Astrocyte of the hippocampus (primary cell): ENCODE measurements at regions not wholly inside any gene's neighbourhood (a gene's known extent, or its start where the extent isn't known, plus 50 kb on each side); places are given as distances from the start of the nearest gene placed in this dataset.
"Not testable (repeated sequence)": the region's sequence is repeated elsewhere in the genome, so short reads cannot be mapped to it uniquely, and the experiment has no call there.

ENCODE experiments used
- DNase-seq: peaks from one replicate; pipeline ENCODE4 v3.0.0; 2011; ENCODE audit warnings: low read depth, low spot score

GRCh38 chr16:61181982-61182381 is 854.3 kb downstream of the CDH8 start:
- DNase-seq = no peak

- DNase-seq = no peak
These were observed 856.7 kb downstream of the CDH8 start for GRCh38 chr16:61179561-61179960.

DNA sequence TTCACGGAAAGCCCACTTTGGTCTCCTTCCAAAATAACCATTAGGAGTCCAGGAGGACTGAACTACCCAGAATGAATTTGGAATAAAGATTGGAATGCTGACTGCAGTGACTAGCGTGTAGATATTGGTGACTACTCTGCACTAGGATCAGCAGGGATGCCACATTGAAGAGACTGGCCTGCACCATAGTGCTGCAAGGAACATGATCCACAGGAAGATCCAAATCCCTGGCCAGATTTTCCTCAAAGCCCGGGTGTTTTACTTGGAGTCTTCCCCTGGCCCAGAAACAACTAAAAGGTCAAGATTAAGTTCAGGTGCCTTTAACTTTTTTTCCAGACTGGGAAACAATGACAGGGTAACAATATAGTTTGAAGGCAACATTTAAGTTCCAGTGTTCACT is 870.4 kb downstream of the CDH8 start:
- no peak for DNase-seq

DNA sequence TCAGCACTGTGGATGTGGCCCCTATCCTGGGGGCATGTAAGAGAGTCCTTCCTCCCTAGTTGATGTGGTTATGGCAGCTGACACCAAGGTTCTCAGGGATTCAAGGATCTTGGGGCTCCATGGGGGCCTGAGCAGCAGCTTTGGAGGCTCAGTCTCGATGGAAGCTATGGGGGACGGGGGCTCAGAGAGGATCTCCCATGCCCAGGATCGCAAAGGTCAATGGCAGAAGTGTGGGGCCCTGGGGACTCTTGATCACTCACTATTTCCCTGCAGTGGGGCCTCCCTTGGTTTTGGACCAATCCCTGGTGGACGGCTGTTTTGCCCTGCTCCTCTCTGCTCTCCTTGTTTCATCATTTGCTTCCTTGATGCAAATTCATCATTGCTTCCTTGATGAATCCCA is 885.9 kb downstream of the CDH8 start:
- no peak for DNase-seq

GRCh38 chr16:61149709-61150108 is 886.5 kb downstream of the CDH8 start:
- no peak for DNase-seq

- DNase-seq = no peak
These were observed 887.3 kb downstream of the CDH8 start for GRCh38 chr16:61148930-61149329.

GRCh38 chr16:61146429-61146828 is 889.8 kb downstream of the CDH8 start:
- DNase-seq = no peak

- DNase-seq = no peak
These were observed 904.8 kb downstream of the CDH8 start for GRCh38 chr16:61131447-61131846.

DNA sequence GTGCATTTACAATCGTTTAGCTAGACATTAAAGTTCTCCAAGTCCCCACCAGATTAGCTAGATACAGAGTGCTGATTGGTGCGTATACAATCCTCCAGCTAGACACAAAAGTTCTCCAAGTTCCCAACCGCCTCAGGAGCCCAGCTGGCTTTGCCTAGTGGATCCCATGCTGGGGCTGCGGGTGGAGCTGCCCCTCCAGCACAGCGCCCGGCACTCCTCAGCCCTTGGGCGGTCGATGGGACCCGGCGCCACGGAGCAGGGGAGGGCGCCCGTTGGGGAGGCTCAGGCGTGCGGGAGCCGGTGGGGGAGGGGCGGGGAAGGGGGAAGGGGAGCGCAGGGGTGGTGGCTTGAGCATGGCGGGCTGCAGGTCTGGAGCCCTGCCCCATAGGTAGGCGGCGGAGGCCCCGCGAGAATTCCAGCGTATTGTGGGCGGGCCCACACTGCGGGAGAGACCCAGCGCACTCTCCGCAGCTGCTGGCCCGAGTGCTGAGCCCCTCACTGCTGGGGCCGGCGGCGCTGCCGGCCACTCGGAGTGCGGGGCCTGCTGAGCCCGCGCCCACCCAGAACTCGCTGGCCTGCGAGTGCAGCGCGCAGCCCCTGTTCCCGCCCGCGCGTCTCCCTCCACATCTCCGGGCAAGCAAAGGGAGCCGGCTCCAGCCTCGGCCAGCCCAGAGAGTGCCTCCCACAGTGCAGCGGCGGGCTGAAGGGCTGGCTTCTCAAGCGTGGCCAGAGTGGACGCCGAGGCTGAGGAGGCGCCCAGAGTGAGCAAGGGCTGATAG is 907.5 kb downstream of the CDH8 start:
- no peak for DNase-seq

GRCh38 chr16:61105544-61105943 is 930.7 kb downstream of the CDH8 start:
- DNase-seq = peak; percentile 56

DNA sequence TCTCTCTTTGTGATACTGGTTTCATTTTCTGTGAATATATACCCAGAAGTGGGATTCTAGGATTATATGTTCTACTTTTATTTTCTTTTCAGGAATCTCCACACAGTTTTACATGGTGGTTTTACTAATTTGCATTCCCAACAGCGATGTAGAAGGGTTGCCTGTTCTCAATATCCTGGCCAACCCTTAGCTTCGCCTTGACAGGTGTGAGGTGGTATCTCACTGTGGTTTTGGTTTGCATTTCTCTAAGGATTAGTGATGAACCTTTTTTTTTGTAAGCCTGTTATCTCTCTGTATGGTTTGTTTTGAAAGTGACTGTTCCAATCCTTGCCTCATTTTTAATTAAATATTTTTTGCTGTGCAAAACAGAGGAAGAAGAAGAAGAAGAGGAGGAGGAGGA is 937.7 kb downstream of the CDH8 start:
- peak; percentile 5 for DNase-seq

DNA sequence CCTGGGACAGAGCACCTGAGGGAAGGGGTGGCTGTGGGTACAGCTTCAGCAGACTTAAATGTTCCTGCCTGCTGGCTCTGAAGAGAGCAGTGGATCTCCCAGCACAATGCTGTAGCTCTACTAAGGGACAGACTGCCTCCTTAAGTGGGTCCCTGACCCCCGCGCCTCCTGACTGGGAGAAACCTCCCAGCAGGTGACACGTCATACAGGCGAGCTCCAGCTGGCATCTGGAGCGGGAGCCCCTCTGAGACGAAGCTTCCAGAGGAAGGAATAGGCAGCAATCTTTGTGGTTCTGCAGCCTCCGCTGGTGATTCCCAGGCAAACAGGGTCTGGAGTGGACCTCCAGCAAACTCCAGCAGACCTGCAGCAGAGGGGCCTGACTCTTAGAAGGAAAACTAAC is 944.9 kb downstream of the CDH8 start:
- DNase-seq = not testable (repeated sequence)

GRCh38 chr16:61083711-61084110 is 952.5 kb downstream of the CDH8 start:
- DNase-seq = no peak

DNA sequence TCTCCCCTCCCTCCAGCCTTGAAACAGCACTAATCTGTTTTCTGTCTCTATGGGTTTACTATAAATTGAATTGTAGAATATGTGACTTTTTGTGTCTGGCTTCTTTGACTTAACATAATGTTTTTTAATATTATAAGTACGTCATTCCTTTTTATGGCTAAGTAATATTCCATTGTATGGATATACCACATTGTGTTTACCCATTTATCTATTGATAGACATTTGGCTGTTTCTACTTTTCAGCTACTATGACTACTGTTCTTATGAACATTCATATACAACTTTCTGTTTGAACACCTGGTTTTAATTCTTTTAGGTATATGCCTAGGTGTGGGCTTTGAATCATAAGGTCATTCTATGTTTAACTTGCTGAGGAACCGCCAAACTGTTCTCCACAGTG is 961.9 kb downstream of the CDH8 start:
- no peak for DNase-seq

- DNase-seq = no peak
These were observed 978.6 kb downstream of the CDH8 start for GRCh38 chr16:61057635-61058034.

DNA sequence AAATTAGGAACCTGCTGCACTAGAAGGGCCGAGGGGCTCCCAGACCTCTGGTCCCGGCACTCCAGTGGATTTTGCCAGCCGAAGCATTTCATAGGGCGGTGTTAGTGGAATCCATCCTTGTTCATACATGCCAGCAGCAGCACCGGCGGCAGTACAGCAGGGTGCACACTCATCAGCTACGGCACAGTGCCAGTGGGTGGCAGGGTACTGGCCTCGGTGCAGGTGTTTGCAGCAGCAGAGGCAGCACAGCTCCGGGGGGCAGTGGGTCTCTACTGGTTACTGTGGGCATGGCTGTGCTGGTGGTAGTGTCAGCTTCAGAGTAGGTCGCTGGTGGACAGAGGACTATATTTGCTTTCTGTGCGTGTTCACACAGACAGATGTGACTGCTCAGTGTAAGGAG is 985.7 kb downstream of the CDH8 start:
- DNase-seq = no peak

- DNase-seq = no peak
These were observed 990.3 kb downstream of the CDH8 start for GRCh38 chr16:61045931-61046330.

- peak; percentile 65 for DNase-seq
These were observed 993.5 kb downstream of the CDH8 start for GRCh38 chr16:61042737-61043136.

- no peak for DNase-seq
These were observed 1005.6 kb downstream of the CDH8 start for GRCh38 chr16:61030616-61031015.

DNA sequence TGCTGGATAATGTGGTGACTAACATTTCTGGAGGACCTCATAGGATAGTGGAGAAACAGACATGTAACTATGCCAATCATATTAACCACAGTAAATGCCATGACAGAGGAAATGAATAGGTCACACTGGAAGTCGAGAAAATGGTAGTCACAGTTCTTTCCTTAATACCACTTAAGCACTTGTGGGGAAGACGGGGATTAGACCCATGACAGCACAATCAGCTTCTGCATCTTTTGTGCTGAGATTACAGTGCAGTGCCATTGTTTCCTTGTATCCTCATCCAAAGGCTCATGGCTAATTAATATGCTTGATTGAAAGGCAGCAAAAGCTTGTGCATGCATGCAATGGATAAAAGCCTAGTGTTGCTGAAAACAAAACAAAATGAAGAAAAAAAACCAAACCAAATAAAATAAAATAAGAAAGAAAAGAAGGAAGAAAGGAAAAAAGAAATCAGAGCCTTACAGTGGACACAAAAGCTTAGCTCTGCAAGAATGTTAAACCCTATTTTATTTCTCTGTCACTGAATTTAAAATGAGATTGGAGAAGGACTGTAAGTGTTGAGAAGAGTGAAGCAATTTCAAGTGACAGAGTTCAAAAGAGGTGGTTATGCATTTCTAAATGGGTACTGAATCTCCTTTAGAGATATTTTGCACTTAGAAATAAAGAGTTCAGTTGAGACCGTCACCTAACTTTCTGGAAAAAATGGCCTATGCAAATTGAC is 1011.9 kb downstream of the CDH8 start:
- DNase-seq = peak; percentile 50

DNA sequence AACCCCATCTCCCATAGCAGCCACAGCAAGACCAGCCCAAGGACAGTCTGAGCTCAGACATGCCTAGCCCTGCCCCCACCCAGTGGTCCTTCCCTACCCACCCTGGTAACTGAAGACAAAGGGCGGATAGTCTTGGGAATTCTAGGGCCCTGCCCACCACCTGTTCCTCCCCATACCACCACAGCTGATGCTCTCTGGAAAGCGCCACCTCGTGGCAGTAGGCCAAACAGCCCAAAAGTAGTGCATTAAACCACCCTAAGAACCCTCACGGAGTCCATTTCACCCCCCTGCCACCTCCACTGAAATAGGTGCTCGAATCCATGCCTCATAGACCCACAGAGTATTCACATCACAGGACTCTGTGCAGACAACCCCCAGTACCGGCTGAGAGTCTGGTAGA is 1021.4 kb downstream of the CDH8 start:
- DNase-seq = no peak

DNA sequence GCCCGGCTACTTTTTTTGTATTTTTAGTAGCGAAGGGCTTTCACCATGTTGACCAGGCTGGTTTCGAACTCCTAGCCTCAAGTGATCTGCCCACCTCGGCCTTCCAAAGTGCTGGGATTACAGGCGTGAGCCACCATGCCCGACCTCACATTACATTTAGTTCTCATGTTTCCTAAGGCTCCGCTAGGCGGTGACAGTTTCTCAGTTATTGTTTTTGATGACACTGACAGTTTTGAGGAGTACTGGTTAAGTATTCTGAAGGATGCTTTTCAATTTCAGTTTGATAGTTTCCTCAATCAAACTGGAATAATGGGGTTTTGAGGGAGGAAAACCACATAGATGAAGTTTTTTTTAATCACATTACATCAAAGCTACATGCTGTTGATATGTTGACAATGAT is 1028.5 kb downstream of the CDH8 start:
- DNase-seq = no peak

- DNase-seq = no peak
These were observed 1030.3 kb downstream of the CDH8 start for GRCh38 chr16:61005952-61006351.
